HepG2 (cell line): ENCODE measurements at regions not wholly inside any gene's neighbourhood (a gene's known extent, or its start where the extent isn't known, plus 50 kb on each side); places are given as distances from the start of the nearest gene placed in this dataset.

Experiments used
- CAMTA2 ChIP-seq: sonication (generic); formaldehyde crosslinking; IDR thresholded peaks from 2 replicates; pipeline ENCODE4 v1.4.0; 2020; ENCODE audit warnings: mild to moderate bottlenecking, missing genetic modification reagents, borderline replicate concordance
- CHD2 ChIP-seq: IDR thresholded peaks from 2 replicates; pipeline ENCODE4 v1.6.1; 2011; ENCODE audit warnings: low read depth, low read length, improper control_type of control experiment
- MAZ ChIP-seq, 2 experiments: sonication (generic) in 1 of 2; formaldehyde crosslinking in 1 of 2; IDR thresholded peaks; 2 replicates each; pipeline versions ENCODE4 v1.5.0 to v1.6.1; 2012 to 2020; ENCODE audit warnings: low read depth in 2 of 2, mild to moderate bottlenecking in 2 of 2, borderline replicate concordance in 1 of 2, improper control_type of control experiment in 1 of 2, low read length in 1 of 2, missing genetic modification reagents in 1 of 2, moderate library complexity in 1 of 2
- RBM39 ChIP-seq: fragments of 200-400 bp; formaldehyde crosslinking; IDR thresholded peaks from one replicate; pipeline ENCODE4 v1.6.1; 2018; ENCODE audit warnings: antibody characterized with exemption, mild to moderate bottlenecking, low read depth, low read length; ENCODE audit not compliant: poor library complexity, severe bottlenecking
- TEAD2 ChIP-seq: sonication (generic); formaldehyde crosslinking; IDR thresholded peaks from 2 replicates; pipeline ENCODE4 v1.9.0; 2021; ENCODE audit warnings: missing genetic modification reagents
- YY1 ChIP-seq: IDR thresholded peaks from 2 replicates; pipeline ENCODE4 v1.6.1; 2011; ENCODE audit warnings: low read length, low read depth, moderate library complexity, mild to moderate bottlenecking; ENCODE audit not compliant: insufficient read depth, insufficient replicate concordance
- ZBTB21 ChIP-seq: sonication (generic); formaldehyde crosslinking; IDR thresholded peaks from 2 replicates; pipeline ENCODE4 v1.4.0; 2020; ENCODE audit warnings: missing genetic modification reagents
- ZNF629 ChIP-seq: sonication (generic); formaldehyde crosslinking; conservative IDR thresholded peaks from 2 replicates; pipeline ENCODE4 v1.5.0; 2020; ENCODE audit warnings: missing genetic modification reagents
- ZSCAN5A ChIP-seq: sonication (generic); formaldehyde crosslinking; IDR thresholded peaks from 2 replicates; pipeline ENCODE4 v1.8.0; 2022; ENCODE audit warnings: mild to moderate bottlenecking, missing genetic modification reagents, borderline replicate concordance
- TF ChIP-seq, protein P1 (sequence below): sonication (generic); formaldehyde crosslinking; IDR thresholded peaks from 2 replicates; pipeline ENCODE4 v1.4.0; 2020; ENCODE audit warnings: missing genetic modification reagents
- TF ChIP-seq, protein P2 (sequence below): sonication (generic); formaldehyde crosslinking; conservative IDR thresholded peaks from 2 replicates; pipeline ENCODE4 v1.4.0; 2020; ENCODE audit warnings: missing genetic modification reagents

- TF ChIP-seq RBM39 (no peak), CAMTA2 (CRISPR knock-in tag) (no peak), CHD2 (no peak), ZBTB21 (CRISPR knock-in tag) (no peak), ZNF629 (CRISPR knock-in tag) (no peak), MAZ (IDR thresholded peaks at IDR 0.05; ENCODE audit: borderline replicate concordance, low read depth, low read length) (no peak), MAZ (CRISPR knock-in tag; IDR thresholded peaks at IDR 0.05; ENCODE audit: low read depth) (no peak), YY1 (no peak), TEAD2 (CRISPR knock-in tag) (no peak), ZSCAN5A (no peak)
- TF ChIP-seq, protein P1, sequence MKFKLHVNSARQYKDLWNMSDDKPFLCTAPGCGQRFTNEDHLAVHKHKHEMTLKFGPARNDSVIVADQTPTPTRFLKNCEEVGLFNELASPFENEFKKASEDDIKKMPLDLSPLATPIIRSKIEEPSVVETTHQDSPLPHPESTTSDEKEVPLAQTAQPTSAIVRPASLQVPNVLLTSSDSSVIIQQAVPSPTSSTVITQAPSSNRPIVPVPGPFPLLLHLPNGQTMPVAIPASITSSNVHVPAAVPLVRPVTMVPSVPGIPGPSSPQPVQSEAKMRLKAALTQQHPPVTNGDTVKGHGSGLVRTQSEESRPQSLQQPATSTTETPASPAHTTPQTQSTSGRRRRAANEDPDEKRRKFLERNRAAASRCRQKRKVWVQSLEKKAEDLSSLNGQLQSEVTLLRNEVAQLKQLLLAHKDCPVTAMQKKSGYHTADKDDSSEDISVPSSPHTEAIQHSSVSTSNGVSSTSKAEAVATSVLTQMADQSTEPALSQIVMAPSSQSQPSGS (CRISPR knock-in tag), result no peak
- TF ChIP-seq, protein P2, sequence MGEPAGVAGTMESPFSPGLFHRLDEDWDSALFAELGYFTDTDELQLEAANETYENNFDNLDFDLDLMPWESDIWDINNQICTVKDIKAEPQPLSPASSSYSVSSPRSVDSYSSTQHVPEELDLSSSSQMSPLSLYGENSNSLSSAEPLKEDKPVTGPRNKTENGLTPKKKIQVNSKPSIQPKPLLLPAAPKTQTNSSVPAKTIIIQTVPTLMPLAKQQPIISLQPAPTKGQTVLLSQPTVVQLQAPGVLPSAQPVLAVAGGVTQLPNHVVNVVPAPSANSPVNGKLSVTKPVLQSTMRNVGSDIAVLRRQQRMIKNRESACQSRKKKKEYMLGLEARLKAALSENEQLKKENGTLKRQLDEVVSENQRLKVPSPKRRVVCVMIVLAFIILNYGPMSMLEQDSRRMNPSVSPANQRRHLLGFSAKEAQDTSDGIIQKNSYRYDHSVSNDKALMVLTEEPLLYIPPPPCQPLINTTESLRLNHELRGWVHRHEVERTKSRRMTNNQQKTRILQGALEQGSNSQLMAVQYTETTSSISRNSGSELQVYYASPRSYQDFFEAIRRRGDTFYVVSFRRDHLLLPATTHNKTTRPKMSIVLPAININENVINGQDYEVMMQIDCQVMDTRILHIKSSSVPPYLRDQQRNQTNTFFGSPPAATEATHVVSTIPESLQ (CRISPR knock-in tag), result no peak
Measured at GRCh38 chr6:168221497-168222079, 98.0 kb downstream of the DACT2 start.
